ENCODE measurements at regions not wholly inside any gene's neighbourhood (a gene's known extent, or its start where the extent isn't known, plus 50 kb on each side); places are given as distances from the start of the nearest gene placed in this dataset.

GRCh38 chr7:33757563-33758165 is 147.7 kb upstream of the BMPER start:
- TF ChIP-seq POLR2A (IDR thresholded peaks at IDR 0.05; ENCODE audit: extremely low read depth, insufficient read length) (no peak), CTCF (IDR thresholded peaks at IDR 0.05; ENCODE audit: low read depth, low read length) (peak; percentile 45), MAX (IDR thresholded peaks at IDR 0.05; ENCODE audit: low read depth, low read length) (0 out of 2 replicates have a peak, but pooled peaks have one; percentile 20), MYC (IDR thresholded peaks at IDR 0.05; ENCODE audit: low read depth, low read length) (no peak)

Data from NB4 (cell line).